Fibroblast of mammary gland (primary cell): ENCODE measurements at regions not wholly inside any gene's neighbourhood (a gene's known extent, or its start where the extent isn't known, plus 50 kb on each side); places are given as distances from the start of the nearest gene placed in this dataset.

ENCODE experiments used
- DNase-seq: peaks from one replicate; pipeline ENCODE4 v3.0.0-alpha.2; 2010; ENCODE audit warnings: low read depth
- H3K4me3 ChIP-seq: 2 replicates; pipeline ENCODE4 v1.5.1; 2011; ENCODE audit warnings: low read depth, mild to moderate bottlenecking, low read length, moderate library complexity; ENCODE audit not compliant: control insufficient read depth
- CTCF ChIP-seq: conservative IDR thresholded peaks from 2 replicates; pipeline ENCODE4 v1.5.1; 2011; ENCODE audit warnings: low read depth, low read length, inconsistent platforms; ENCODE audit not compliant: control insufficient read depth, insufficient read depth

GRCh38 chr21:38884440-38884839, 78.7 kb downstream of the ETS2 start:
- no peak for TF ChIP-seq CTCF
- no peak overlapping the region for H3K4me3 ChIP-seq
- DNase-seq, result no peak

- H3K4me3 ChIP-seq, result no peak overlapping the region
- TF ChIP-seq CTCF, result no peak
- no peak for DNase-seq
Measured at GRCh38 chr21:38883142-38883541, 77.4 kb downstream of the ETS2 start.

DNA sequence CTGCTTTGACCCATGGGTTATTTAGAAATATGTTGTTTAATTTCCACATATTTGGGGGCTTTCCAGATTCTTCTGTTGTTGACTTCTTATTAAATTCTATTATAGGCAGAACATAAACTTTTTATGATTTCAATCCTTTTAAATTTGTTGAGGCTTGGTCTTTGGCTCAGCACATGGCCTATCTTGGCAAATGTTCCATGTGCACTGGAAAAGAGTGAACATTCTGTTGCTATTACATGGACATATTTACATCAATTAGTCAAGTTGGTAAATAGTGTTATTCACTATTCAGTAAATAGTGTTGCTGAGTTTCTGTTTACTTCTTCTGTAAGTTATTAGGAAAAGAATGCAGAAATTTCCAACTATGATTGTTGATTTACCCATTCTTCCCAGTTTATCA, 75.4 kb downstream of the ETS2 start:
- H3K4me3 ChIP-seq, result no peak overlapping the region
- no peak for DNase-seq
- no peak for TF ChIP-seq CTCF

DNA sequence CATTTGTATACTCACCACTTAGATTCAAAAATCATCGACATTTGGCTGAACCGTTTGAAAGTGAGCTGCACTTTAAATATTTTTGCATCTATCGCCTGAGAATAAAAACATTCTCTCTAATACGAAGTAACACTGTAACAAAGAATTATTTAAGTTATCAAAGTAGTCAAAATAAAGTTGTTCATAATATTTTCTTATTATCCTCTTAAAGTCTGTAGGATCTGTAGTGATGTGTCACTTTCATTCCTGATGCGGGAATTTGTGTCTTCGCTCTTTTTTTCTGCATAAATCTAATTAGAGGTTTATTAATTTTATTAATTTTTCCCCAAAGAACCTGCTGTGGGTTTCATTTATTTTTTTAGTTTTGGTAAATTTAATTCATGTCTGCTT, 74.8 kb downstream of the ETS2 start:
- no peak for TF ChIP-seq CTCF
- H3K4me3 ChIP-seq, result no peak overlapping the region
- DNase-seq, result no peak

GRCh38 chr21:38879912-38880576, 74.3 kb downstream of the ETS2 start:
- H3K4me3 ChIP-seq, result no peak overlapping the region
- no peak for TF ChIP-seq CTCF
- DNase-seq, result no peak

DNA sequence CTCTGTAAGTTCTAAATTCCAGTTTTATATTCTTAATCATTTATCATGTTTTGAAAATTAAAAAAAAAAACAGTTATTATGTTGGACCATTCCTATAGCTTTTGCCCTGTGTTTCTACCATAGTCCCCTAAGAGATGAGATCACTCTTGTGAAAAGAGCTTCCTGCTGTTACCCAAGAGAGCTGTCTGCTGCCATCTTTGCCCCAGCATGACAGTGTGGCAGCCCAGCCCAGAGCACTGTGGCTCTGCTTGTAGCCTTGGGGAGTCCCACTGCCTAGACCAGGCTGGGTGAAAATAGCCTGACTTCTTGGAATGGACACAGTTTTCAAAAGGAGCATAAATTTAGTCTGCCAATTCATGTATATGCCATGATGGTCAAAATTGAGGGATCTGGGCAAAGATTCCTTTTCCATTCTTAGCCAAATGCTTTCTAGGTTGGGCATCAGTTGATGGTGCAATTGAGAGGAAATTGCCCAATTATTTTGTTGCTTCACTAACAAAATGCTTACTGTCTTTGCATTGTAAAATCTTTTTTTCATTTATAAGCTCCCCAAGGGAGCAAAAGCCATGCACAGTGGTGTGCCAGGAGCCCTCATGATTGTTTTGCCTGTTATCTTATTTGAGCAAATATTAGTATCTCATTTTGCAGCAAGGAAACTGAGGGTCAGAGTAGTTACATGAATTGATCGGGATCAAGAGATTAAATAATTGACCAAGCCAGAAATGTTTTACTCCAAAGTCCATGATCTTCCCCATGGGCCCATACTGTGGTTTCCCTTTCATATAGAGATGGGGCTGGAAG, 72.8 kb downstream of the ETS2 start:
- TF ChIP-seq CTCF, result no peak
- H3K4me3 ChIP-seq, result no peak overlapping the region
- DNase-seq, result no peak
